ENCODE measurements at regions not wholly inside any gene's neighbourhood (a gene's known extent, or its start where the extent isn't known, plus 50 kb on each side); places are given as distances from the start of the nearest gene placed in this dataset.

- no peaks in the 10 kb centered on the region for H3K79me2 ChIP-seq (replicated peaks; ENCODE audit: insufficient read depth)
- H3K4me1 ChIP-seq (ENCODE audit: insufficient read depth): no peaks in the 10 kb centered on the region
- H3F3A ChIP-seq (replicated peaks; ENCODE audit: low read depth): no peaks in the 10 kb centered on the region
- H3K9me2 ChIP-seq (ENCODE audit: insufficient read depth): no peaks in the 10 kb centered on the region; the same call in none of the 2 replicates
- H3K27me3 ChIP-seq (ENCODE audit: insufficient read depth): no peaks in the 10 kb centered on the region
- Mint-ChIP-seq H3K27me3 (ENCODE audit: insufficient read depth, low read depth, poor library complexity) (peaks cover 3% of the 10 kb centered on the region), H3K4me1 (no peaks in the 10 kb centered on the region), H3K9me3 (peaks cover 11% of the 10 kb centered on the region), H3K4me3 (no peak overlapping the region), H3K36me3 (ENCODE audit: low read depth) (peaks cover 7% of the 10 kb centered on the region; the same call in 1 of the 3 replicates), H3K27ac (no peak overlapping the region)
- no peaks in the 10 kb centered on the region for H4K20me1 ChIP-seq (replicated peaks; ENCODE audit: insufficient read depth)
- ATAC-seq: no peak
- H2AFZ ChIP-seq: no peak overlapping the region
- no peak overlapping the region for H3K4me2 ChIP-seq
- no peak overlapping the region for H3K4me3 ChIP-seq
- no peaks in the 10 kb centered on the region for H3K36me3 ChIP-seq (ENCODE audit: insufficient read depth)
- DNase-seq (ENCODE audit: low spot score): no peak
- H3K27ac ChIP-seq (ENCODE audit: low read depth): no peak overlapping the region
- TF ChIP-seq CTCF (conservative IDR thresholded peaks at IDR 0.05; ENCODE audit: low read depth in 2 of 2) (no peak), ZNF114 (CRISPR knock-in tag; IDR thresholded peaks at IDR 0.05) (no peak), NANOG (IDR thresholded peaks at IDR 0.05; ENCODE audit: borderline replicate concordance) (no peak)
Measured at GRCh38 chr7:54812756-54813322, 53.8 kb upstream of the SEC61G start.

- peaks cover 7% of the 10 kb centered on the region; the same call in 1 of the 3 replicates for H3K36me3 Mint-ChIP-seq (ENCODE audit: low read depth)
- no peak overlapping the region for H3K4me3 Mint-ChIP-seq
- Histone ChIP-seq H3K4me3 (no peak overlapping the region), H3K27ac (ENCODE audit: low read depth) (no peak overlapping the region), H3K27me3 (ENCODE audit: insufficient read depth) (no peaks in the 10 kb centered on the region), H3F3A (replicated peaks; ENCODE audit: low read depth) (no peaks in the 10 kb centered on the region), H3K79me2 (replicated peaks; ENCODE audit: insufficient read depth) (no peaks in the 10 kb centered on the region), H3K36me3 (ENCODE audit: insufficient read depth) (no peaks in the 10 kb centered on the region), H2AFZ (peak overlapping the region; percentile 48; the same call in 1 of the 2 replicates), H3K9me2 (ENCODE audit: insufficient read depth) (no peaks in the 10 kb centered on the region; the same call in 1 of the 2 replicates), H4K20me1 (replicated peaks; ENCODE audit: insufficient read depth) (no peaks in the 10 kb centered on the region), H3K4me1 (ENCODE audit: insufficient read depth) (no peaks in the 10 kb centered on the region), H3K4me2 (no peak overlapping the region)
- H3K4me1 Mint-ChIP-seq: peaks cover 2% of the 10 kb centered on the region; the same call in 2 of the 3 replicates
- DNase-seq (ENCODE audit: low spot score) (no peak), ATAC-seq (no peak)
- H3K27ac Mint-ChIP-seq: no peak overlapping the region
- H3K9me3 Mint-ChIP-seq: peaks cover 11% of the 10 kb centered on the region
- TF ChIP-seq EZH2phosphoT487 (IDR thresholded peaks at IDR 0.05; ENCODE audit: unreplicated experiment): no peak
- no peak for TF ChIP-seq NANOG (IDR thresholded peaks at IDR 0.05; ENCODE audit: borderline replicate concordance)
- TF ChIP-seq REST (IDR thresholded peaks at IDR 0.05; ENCODE audit: unreplicated experiment): no peak
- TF ChIP-seq ZNF114 (CRISPR knock-in tag; IDR thresholded peaks at IDR 0.05): no peak
- TF ChIP-seq EZH2 (IDR thresholded peaks at IDR 0.05; ENCODE audit: low read depth, unreplicated experiment): no peak
- no peak for TF ChIP-seq POLR2AphosphoS5 (IDR thresholded peaks at IDR 0.05; ENCODE audit: low read depth)
- TF ChIP-seq STAT1 (IDR thresholded peaks at IDR 0.05; ENCODE audit: unreplicated experiment): no peak
- peaks cover 3% of the 10 kb centered on the region for H3K27me3 Mint-ChIP-seq (ENCODE audit: insufficient read depth, low read depth, poor library complexity)
Measured at GRCh38 chr7:54813398-54813797, 54.4 kb upstream of the SEC61G start.

Measured in GM23338 (cell line).